ENCODE measurements at regions not wholly inside any gene's neighbourhood (a gene's known extent, or its start where the extent isn't known, plus 50 kb on each side); places are given as distances from the start of the nearest gene placed in this dataset.
"Not testable (repeated sequence)": the region's sequence is repeated elsewhere in the genome, so short reads cannot be mapped to it uniquely, and the experiment has no call there.

GRCh38 chr6:67880939-67881705 lies 754.0 kb upstream of the ADGRB3 start:
- peaks cover 27% of the 10 kb centered on the region for H3K36me3 ChIP-seq (ENCODE audit: control insufficient read depth, insufficient read depth, low read length)
- peaks cover 7% of the 10 kb centered on the region for H3K4me1 ChIP-seq (ENCODE audit: control insufficient read depth, insufficient read depth, low read length, poor library complexity, severe bottlenecking)
- WGBS, 2 experiments (ENCODE audit: insufficient coverage in 2 of 2) = 94 to 95% methylated on average over 11 to 12 of the region's 16 CpGs
- H3K27ac ChIP-seq (ENCODE audit: low read depth, low read length, severe bottlenecking) = no peak overlapping the region
- no peak overlapping the region for H3K4me3 ChIP-seq (ENCODE audit: extremely low read depth, insufficient read depth, low read length, poor library complexity, severe bottlenecking)
- peaks cover 3% of the 10 kb centered on the region for H3K9me3 ChIP-seq (ENCODE audit: control insufficient read depth, low read length)

GRCh38 chr6:67880343-67880742 lies 754.7 kb upstream of the ADGRB3 start:
- not testable (repeated sequence) for H3K4me3 ChIP-seq (ENCODE audit: extremely low read depth, insufficient read depth, low read length, poor library complexity, severe bottlenecking); H3K9me3 ChIP-seq (ENCODE audit: control insufficient read depth, low read length); H3K27ac ChIP-seq (ENCODE audit: low read depth, low read length, severe bottlenecking); H3K4me1 ChIP-seq (ENCODE audit: control insufficient read depth, insufficient read depth, low read length, poor library complexity, severe bottlenecking)
- no CpG with 5 or more reads among the region's 4 CpGs for WGBS, 2 experiments (ENCODE audit: insufficient coverage in 2 of 2)
- peaks cover 20% of the 10 kb centered on the region for H3K36me3 ChIP-seq (ENCODE audit: control insufficient read depth, insufficient read depth, low read length)

- H3K27ac ChIP-seq (ENCODE audit: low read depth, low read length, severe bottlenecking); H3K4me3 ChIP-seq (ENCODE audit: extremely low read depth, insufficient read depth, low read length, poor library complexity, severe bottlenecking); H3K4me1 ChIP-seq (ENCODE audit: control insufficient read depth, insufficient read depth, low read length, poor library complexity, severe bottlenecking); H3K9me3 ChIP-seq (ENCODE audit: control insufficient read depth, low read length): not testable (repeated sequence)
- WGBS, 2 experiments (ENCODE audit: insufficient coverage in 2 of 2) = no CpG with 5 or more reads among the region's 1 CpG
- H3K36me3 ChIP-seq (ENCODE audit: control insufficient read depth, insufficient read depth, low read length) = peaks cover 19% of the 10 kb centered on the region
These were observed 755.2 kb upstream of the ADGRB3 start for GRCh38 chr6:67879928-67880327.

- not testable (repeated sequence) for H3K27ac ChIP-seq (ENCODE audit: low read depth, low read length, severe bottlenecking); H3K4me1 ChIP-seq (ENCODE audit: control insufficient read depth, insufficient read depth, low read length, poor library complexity, severe bottlenecking); H3K9me3 ChIP-seq (ENCODE audit: control insufficient read depth, low read length); H3K4me3 ChIP-seq (ENCODE audit: extremely low read depth, insufficient read depth, low read length, poor library complexity, severe bottlenecking)
- peaks cover 16% of the 10 kb centered on the region for H3K36me3 ChIP-seq (ENCODE audit: control insufficient read depth, insufficient read depth, low read length)
- no CpG with 5 or more reads among the region's 1 CpG for WGBS, 2 experiments (ENCODE audit: insufficient coverage in 2 of 2)
These were observed 755.8 kb upstream of the ADGRB3 start for GRCh38 chr6:67879105-67879904.

- not testable (repeated sequence) for H3K36me3 ChIP-seq (ENCODE audit: control insufficient read depth, insufficient read depth, low read length); H3K4me3 ChIP-seq (ENCODE audit: extremely low read depth, insufficient read depth, low read length, poor library complexity, severe bottlenecking); H3K9me3 ChIP-seq (ENCODE audit: control insufficient read depth, low read length); H3K27ac ChIP-seq (ENCODE audit: low read depth, low read length, severe bottlenecking); H3K4me1 ChIP-seq (ENCODE audit: control insufficient read depth, insufficient read depth, low read length, poor library complexity, severe bottlenecking)
- 92 to 96% methylated on average over 5 to 6 of the region's 7 CpGs for WGBS, 2 experiments (ENCODE audit: insufficient coverage in 2 of 2)
These were observed 756.9 kb upstream of the ADGRB3 start for GRCh38 chr6:67878216-67878615.

- 88 to 92% methylated on average over 2 of the region's 2 CpGs for WGBS, 2 experiments (ENCODE audit: insufficient coverage in 2 of 2)
- H3K36me3 ChIP-seq (ENCODE audit: control insufficient read depth, insufficient read depth, low read length) = peaks cover 6% of the 10 kb centered on the region
- H3K9me3 ChIP-seq (ENCODE audit: control insufficient read depth, low read length) = peaks cover 7% of the 10 kb centered on the region
- no peak overlapping the region for H3K4me3 ChIP-seq (ENCODE audit: extremely low read depth, insufficient read depth, low read length, poor library complexity, severe bottlenecking)
- no peak overlapping the region for H3K27ac ChIP-seq (ENCODE audit: low read depth, low read length, severe bottlenecking)
- H3K4me1 ChIP-seq (ENCODE audit: control insufficient read depth, insufficient read depth, low read length, poor library complexity, severe bottlenecking) = peaks cover 7% of the 10 kb centered on the region
These were observed 757.8 kb upstream of the ADGRB3 start for GRCh38 chr6:67877288-67877687.

GRCh38 chr6:67875877-67876383 lies 759.2 kb upstream of the ADGRB3 start:
- no peak overlapping the region for H3K27ac ChIP-seq (ENCODE audit: low read depth, low read length, severe bottlenecking)
- H3K9me3 ChIP-seq (ENCODE audit: control insufficient read depth, low read length) = peaks cover 7% of the 10 kb centered on the region
- H3K4me3 ChIP-seq (ENCODE audit: extremely low read depth, insufficient read depth, low read length, poor library complexity, severe bottlenecking) = no peak overlapping the region
- no peaks in the 10 kb centered on the region for H3K36me3 ChIP-seq (ENCODE audit: control insufficient read depth, insufficient read depth, low read length)
- no peaks in the 10 kb centered on the region for H3K4me1 ChIP-seq (ENCODE audit: control insufficient read depth, insufficient read depth, low read length, poor library complexity, severe bottlenecking)

- Histone ChIP-seq H3K4me3 (ENCODE audit: extremely low read depth, insufficient read depth, low read length, poor library complexity, severe bottlenecking) (no peak overlapping the region), H3K36me3 (ENCODE audit: control insufficient read depth, insufficient read depth, low read length) (no peaks in the 10 kb centered on the region), H3K4me1 (ENCODE audit: control insufficient read depth, insufficient read depth, low read length, poor library complexity, severe bottlenecking) (no peaks in the 10 kb centered on the region), H3K27ac (ENCODE audit: low read depth, low read length, severe bottlenecking) (no peak overlapping the region), H3K9me3 (ENCODE audit: control insufficient read depth, low read length) (peaks cover 7% of the 10 kb centered on the region)
These were observed 764.8 kb upstream of the ADGRB3 start for GRCh38 chr6:67870321-67870720.

- no peaks in the 10 kb centered on the region for H3K4me1 ChIP-seq (ENCODE audit: control insufficient read depth, insufficient read depth, low read length, poor library complexity, severe bottlenecking)
- H3K9me3 ChIP-seq (ENCODE audit: control insufficient read depth, low read length) = no peaks in the 10 kb centered on the region
- H3K4me3 ChIP-seq (ENCODE audit: extremely low read depth, insufficient read depth, low read length, poor library complexity, severe bottlenecking) = no peak overlapping the region
- H3K36me3 ChIP-seq (ENCODE audit: control insufficient read depth, insufficient read depth, low read length) = no peaks in the 10 kb centered on the region
- WGBS, 2 experiments (ENCODE audit: insufficient coverage in 2 of 2) = no CpG with 5 or more reads among the region's 2 CpGs
- no peak overlapping the region for H3K27ac ChIP-seq (ENCODE audit: low read depth, low read length, severe bottlenecking)
These were observed 771.7 kb upstream of the ADGRB3 start for GRCh38 chr6:67863346-67863745.

- no peak overlapping the region for H3K4me3 ChIP-seq (ENCODE audit: extremely low read depth, insufficient read depth, low read length, poor library complexity, severe bottlenecking)
- H3K36me3 ChIP-seq (ENCODE audit: control insufficient read depth, insufficient read depth, low read length) = no peaks in the 10 kb centered on the region
- no peaks in the 10 kb centered on the region for H3K4me1 ChIP-seq (ENCODE audit: control insufficient read depth, insufficient read depth, low read length, poor library complexity, severe bottlenecking)
- H3K9me3 ChIP-seq (ENCODE audit: control insufficient read depth, low read length) = no peaks in the 10 kb centered on the region
- no peak overlapping the region for H3K27ac ChIP-seq (ENCODE audit: low read depth, low read length, severe bottlenecking)
These were observed 781.0 kb upstream of the ADGRB3 start for GRCh38 chr6:67854098-67854497.

- H3K4me3 ChIP-seq (ENCODE audit: extremely low read depth, insufficient read depth, low read length, poor library complexity, severe bottlenecking) = no peak overlapping the region
- H3K36me3 ChIP-seq (ENCODE audit: control insufficient read depth, insufficient read depth, low read length) = no peaks in the 10 kb centered on the region
- no peaks in the 10 kb centered on the region for H3K9me3 ChIP-seq (ENCODE audit: control insufficient read depth, low read length)
- H3K27ac ChIP-seq (ENCODE audit: low read depth, low read length, severe bottlenecking) = no peak overlapping the region
- no peaks in the 10 kb centered on the region for H3K4me1 ChIP-seq (ENCODE audit: control insufficient read depth, insufficient read depth, low read length, poor library complexity, severe bottlenecking)
- WGBS, 2 experiments (ENCODE audit: insufficient coverage in 2 of 2) = 96 to 100% methylated on average over 2 of the region's 2 CpGs
These were observed 795.3 kb upstream of the ADGRB3 start for GRCh38 chr6:67839818-67840217.
